ENCODE measurements at regions not wholly inside any gene's neighbourhood (a gene's known extent, or its start where the extent isn't known, plus 50 kb on each side); places are given as distances from the start of the nearest gene placed in this dataset.

GRCh38 chr14:101151927-101152305 is 248.4 kb upstream of the RTL1 start (continued):
- TF ChIP-seq TAF1 (IDR thresholded peaks at IDR 0.05; ENCODE audit: low read depth) = no peak

- no peaks in the 10 kb centered on the region for H3K79me2 ChIP-seq (replicated peaks; ENCODE audit: insufficient read depth, low read length)
- TF ChIP-seq EP300 (conservative IDR thresholded peaks at IDR 0.05; ENCODE audit: poor library complexity, severe bottlenecking) (no peak), CTCF (IDR thresholded peaks at IDR 0.05; ENCODE audit: poor library complexity, severe bottlenecking) (no peak), REST (IDR thresholded peaks at IDR 0.05; ENCODE audit: borderline replicate concordance) (no peak)
- H2AFZ ChIP-seq (ENCODE audit: low read depth, low read length) = no peak overlapping the region
- no peaks in the 10 kb centered on the region for H4K20me1 ChIP-seq (ENCODE audit: insufficient read depth)
- no peaks in the 10 kb centered on the region for H3F3A ChIP-seq (ENCODE audit: insufficient read depth, low read length, poor library complexity, severe bottlenecking)
- H3K36me3 ChIP-seq (ENCODE audit: insufficient read depth, low read length) = no peaks in the 10 kb centered on the region
- H3K9me3 ChIP-seq (ENCODE audit: low read length) = no peaks in the 10 kb centered on the region
- no peaks in the 10 kb centered on the region for H3K27me3 ChIP-seq (ENCODE audit: insufficient read depth, low read depth, low read length)
- H3K9me2 ChIP-seq (ENCODE audit: insufficient read depth, low read length) = no peaks in the 10 kb centered on the region
- no peak overlapping the region for H3K4me3 ChIP-seq (ENCODE audit: low read length)
- no peak overlapping the region for H3K27ac ChIP-seq (ENCODE audit: low read length)
- no peak overlapping the region for H3K4me2 ChIP-seq (ENCODE audit: low read length)
- H3K9ac ChIP-seq (ENCODE audit: low read length) = no peak overlapping the region
Observed at GRCh38 chr14:101152855-101153254, 249.3 kb upstream of the RTL1 start.

GRCh38 chr14:101153691-101154090 is 250.2 kb upstream of the RTL1 start:
- no peaks in the 10 kb centered on the region for H3F3A ChIP-seq (ENCODE audit: insufficient read depth, low read length, poor library complexity, severe bottlenecking)
- H3K79me2 ChIP-seq (replicated peaks; ENCODE audit: insufficient read depth, low read length) = no peaks in the 10 kb centered on the region
- H4K20me1 ChIP-seq (ENCODE audit: insufficient read depth) = no peaks in the 10 kb centered on the region
- H3K4me3 ChIP-seq (ENCODE audit: low read length) = no peak overlapping the region
- no peak overlapping the region for H3K9ac ChIP-seq (ENCODE audit: low read length)
- H3K9me3 ChIP-seq (ENCODE audit: low read length) = no peaks in the 10 kb centered on the region
- no peaks in the 10 kb centered on the region for H3K9me2 ChIP-seq (ENCODE audit: insufficient read depth, low read length)
- H2AFZ ChIP-seq (ENCODE audit: low read depth, low read length) = no peak overlapping the region
- no peaks in the 10 kb centered on the region for H3K27me3 ChIP-seq (ENCODE audit: insufficient read depth, low read depth, low read length)
- TF ChIP-seq RAD21 (conservative IDR thresholded peaks at IDR 0.05) (no peak), CTCF (IDR thresholded peaks at IDR 0.05; ENCODE audit: poor library complexity, severe bottlenecking) (no peak), POLR2AphosphoS5 (IDR thresholded peaks at IDR 0.05) (no peak), EP300 (conservative IDR thresholded peaks at IDR 0.05; ENCODE audit: poor library complexity, severe bottlenecking) (no peak), REST (IDR thresholded peaks at IDR 0.05; ENCODE audit: borderline replicate concordance) (no peak), MXI1 (conservative IDR thresholded peaks at IDR 0.05; ENCODE audit: poor library complexity, severe bottlenecking) (no peak), TAF1 (IDR thresholded peaks at IDR 0.05; ENCODE audit: low read depth) (no peak)
- H3K4me2 ChIP-seq (ENCODE audit: low read length) = no peak overlapping the region
- no peak overlapping the region for H3K27ac ChIP-seq (ENCODE audit: low read length)
- no peaks in the 10 kb centered on the region for H3K36me3 ChIP-seq (ENCODE audit: insufficient read depth, low read length)

All from neural cell (in vitro differentiated cells).